ENCODE measurements at regions not wholly inside any gene's neighbourhood (a gene's known extent, or its start where the extent isn't known, plus 50 kb on each side); places are given as distances from the start of the nearest gene placed in this dataset.

- SMC1A ChIA-PET (ENCODE audit: uncharacterized antibody, unreplicated experiment): no interaction called here
- no peak for DNase-seq (ENCODE audit: low read depth, low spot score)
- no peak for FAIRE-seq
- TF ChIP-seq RFX5 (IDR thresholded peaks at IDR 0.05; ENCODE audit: low read depth, low read length) (no peak), CBFB (IDR thresholded peaks at IDR 0.05; ENCODE audit: low read depth) (no peak), MEF2B (IDR thresholded peaks at IDR 0.05; ENCODE audit: partially characterized antibody, poor library complexity, severe bottlenecking) (no peak), LARP7 (IDR thresholded peaks at IDR 0.05) (no peak), RELB (IDR thresholded peaks at IDR 0.05; ENCODE audit: low read depth) (no peak), TCF3 (IDR thresholded peaks at IDR 0.05; ENCODE audit: borderline replicate concordance, insufficient read depth, low read depth, low read length) (no peak), HDAC2 (IDR thresholded peaks at IDR 0.05) (no peak), ESRRA (IDR thresholded peaks at IDR 0.05; ENCODE audit: low read length) (no peak), RAD21 (IDR thresholded peaks at IDR 0.05; ENCODE audit: insufficient read depth, low read depth, low read length) (peak; percentile 49)
- TF ChIP-seq, protein P1, sequence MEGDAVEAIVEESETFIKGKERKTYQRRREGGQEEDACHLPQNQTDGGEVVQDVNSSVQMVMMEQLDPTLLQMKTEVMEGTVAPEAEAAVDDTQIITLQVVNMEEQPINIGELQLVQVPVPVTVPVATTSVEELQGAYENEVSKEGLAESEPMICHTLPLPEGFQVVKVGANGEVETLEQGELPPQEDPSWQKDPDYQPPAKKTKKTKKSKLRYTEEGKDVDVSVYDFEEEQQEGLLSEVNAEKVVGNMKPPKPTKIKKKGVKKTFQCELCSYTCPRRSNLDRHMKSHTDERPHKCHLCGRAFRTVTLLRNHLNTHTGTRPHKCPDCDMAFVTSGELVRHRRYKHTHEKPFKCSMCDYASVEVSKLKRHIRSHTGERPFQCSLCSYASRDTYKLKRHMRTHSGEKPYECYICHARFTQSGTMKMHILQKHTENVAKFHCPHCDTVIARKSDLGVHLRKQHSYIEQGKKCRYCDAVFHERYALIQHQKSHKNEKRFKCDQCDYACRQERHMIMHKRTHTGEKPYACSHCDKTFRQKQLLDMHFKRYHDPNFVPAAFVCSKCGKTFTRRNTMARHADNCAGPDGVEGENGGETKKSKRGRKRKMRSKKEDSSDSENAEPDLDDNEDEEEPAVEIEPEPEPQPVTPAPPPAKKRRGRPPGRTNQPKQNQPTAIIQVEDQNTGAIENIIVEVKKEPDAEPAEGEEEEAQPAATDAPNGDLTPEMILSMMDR (IDR thresholded peaks at IDR 0.05 in 2 of 3, conservative IDR thresholded peaks at IDR 0.05 in 1 of 3; ENCODE audit: control insufficient read depth in 2 of 3, extremely low read depth in 1 of 3, insufficient read depth in 1 of 3, low read depth in 3 of 3, low read length in 3 of 3): peak; percentile 22 to 36 (median 31); a peak in 3 of 6 replicates
- TF ChIP-seq, protein P2, sequence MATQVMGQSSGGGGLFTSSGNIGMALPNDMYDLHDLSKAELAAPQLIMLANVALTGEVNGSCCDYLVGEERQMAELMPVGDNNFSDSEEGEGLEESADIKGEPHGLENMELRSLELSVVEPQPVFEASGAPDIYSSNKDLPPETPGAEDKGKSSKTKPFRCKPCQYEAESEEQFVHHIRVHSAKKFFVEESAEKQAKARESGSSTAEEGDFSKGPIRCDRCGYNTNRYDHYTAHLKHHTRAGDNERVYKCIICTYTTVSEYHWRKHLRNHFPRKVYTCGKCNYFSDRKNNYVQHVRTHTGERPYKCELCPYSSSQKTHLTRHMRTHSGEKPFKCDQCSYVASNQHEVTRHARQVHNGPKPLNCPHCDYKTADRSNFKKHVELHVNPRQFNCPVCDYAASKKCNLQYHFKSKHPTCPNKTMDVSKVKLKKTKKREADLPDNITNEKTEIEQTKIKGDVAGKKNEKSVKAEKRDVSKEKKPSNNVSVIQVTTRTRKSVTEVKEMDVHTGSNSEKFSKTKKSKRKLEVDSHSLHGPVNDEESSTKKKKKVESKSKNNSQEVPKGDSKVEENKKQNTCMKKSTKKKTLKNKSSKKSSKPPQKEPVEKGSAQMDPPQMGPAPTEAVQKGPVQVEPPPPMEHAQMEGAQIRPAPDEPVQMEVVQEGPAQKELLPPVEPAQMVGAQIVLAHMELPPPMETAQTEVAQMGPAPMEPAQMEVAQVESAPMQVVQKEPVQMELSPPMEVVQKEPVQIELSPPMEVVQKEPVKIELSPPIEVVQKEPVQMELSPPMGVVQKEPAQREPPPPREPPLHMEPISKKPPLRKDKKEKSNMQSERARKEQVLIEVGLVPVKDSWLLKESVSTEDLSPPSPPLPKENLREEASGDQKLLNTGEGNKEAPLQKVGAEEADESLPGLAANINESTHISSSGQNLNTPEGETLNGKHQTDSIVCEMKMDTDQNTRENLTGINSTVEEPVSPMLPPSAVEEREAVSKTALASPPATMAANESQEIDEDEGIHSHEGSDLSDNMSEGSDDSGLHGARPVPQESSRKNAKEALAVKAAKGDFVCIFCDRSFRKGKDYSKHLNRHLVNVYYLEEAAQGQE (IDR thresholded peaks at IDR 0.05; ENCODE audit: low read depth, low read length): no peak
- TF ChIP-seq, protein P3, sequence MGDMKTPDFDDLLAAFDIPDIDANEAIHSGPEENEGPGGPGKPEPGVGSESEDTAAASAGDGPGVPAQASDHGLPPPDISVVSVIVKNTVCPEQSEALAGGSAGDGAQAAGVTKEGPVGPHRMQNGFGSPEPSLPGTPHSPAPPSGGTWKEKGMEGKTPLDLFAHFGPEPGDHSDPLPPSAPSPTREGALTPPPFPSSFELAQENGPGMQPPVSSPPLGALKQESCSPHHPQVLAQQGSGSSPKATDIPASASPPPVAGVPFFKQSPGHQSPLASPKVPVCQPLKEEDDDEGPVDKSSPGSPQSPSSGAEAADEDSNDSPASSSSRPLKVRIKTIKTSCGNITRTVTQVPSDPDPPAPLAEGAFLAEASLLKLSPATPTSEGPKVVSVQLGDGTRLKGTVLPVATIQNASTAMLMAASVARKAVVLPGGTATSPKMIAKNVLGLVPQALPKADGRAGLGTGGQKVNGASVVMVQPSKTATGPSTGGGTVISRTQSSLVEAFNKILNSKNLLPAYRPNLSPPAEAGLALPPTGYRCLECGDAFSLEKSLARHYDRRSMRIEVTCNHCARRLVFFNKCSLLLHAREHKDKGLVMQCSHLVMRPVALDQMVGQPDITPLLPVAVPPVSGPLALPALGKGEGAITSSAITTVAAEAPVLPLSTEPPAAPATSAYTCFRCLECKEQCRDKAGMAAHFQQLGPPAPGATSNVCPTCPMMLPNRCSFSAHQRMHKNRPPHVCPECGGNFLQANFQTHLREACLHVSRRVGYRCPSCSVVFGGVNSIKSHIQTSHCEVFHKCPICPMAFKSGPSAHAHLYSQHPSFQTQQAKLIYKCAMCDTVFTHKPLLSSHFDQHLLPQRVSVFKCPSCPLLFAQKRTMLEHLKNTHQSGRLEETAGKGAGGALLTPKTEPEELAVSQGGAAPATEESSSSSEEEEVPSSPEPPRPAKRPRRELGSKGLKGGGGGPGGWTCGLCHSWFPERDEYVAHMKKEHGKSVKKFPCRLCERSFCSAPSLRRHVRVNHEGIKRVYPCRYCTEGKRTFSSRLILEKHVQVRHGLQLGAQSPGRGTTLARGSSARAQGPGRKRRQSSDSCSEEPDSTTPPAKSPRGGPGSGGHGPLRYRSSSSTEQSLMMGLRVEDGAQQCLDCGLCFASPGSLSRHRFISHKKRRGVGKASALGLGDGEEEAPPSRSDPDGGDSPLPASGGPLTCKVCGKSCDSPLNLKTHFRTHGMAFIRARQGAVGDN (IDR thresholded peaks at IDR 0.05): no peak
Observed at GRCh38 chr19:37309834-37310575, 60.9 kb upstream of the ZNF527 start.

More at GRCh38 chr19:37309834-37310575, 60.9 kb upstream of the ZNF527 start:
- in situ Hi-C loops (cut with MboI): loop anchor here (10.0 kb wide), 1 partner anchor 345 kb away; the partner anchor contains the start of gene ZFP30
- no peak for ATAC-seq
- H3K4me2 ChIP-seq (ENCODE audit: control insufficient read depth, insufficient read depth): no peak overlapping the region
- ChIA-PET RAD21 (ENCODE audit: unreplicated experiment) (no interaction called here), CTCF (no interaction called here), POLR2A (interaction anchor here (0.6 kb wide), 1 partner anchor 708 kb away, joined by 3 read pairs; no protein-coding TSS in a partner anchor)
- H4K20me1 ChIP-seq (ENCODE audit: control insufficient read depth, insufficient read depth): no peaks in the 10 kb centered on the region
- H3K36me3 ChIP-seq (ENCODE audit: control insufficient read depth in 2 of 2, insufficient read depth in 2 of 2, low read length in 1 of 2): no peaks in the 10 kb centered on the region
- H3K79me2 ChIP-seq (ENCODE audit: control insufficient read depth, insufficient read depth, low read length): no peaks in the 10 kb centered on the region
- H3K4me1 ChIP-seq (ENCODE audit: control insufficient read depth, insufficient read depth, low read length): no peaks in the 10 kb centered on the region
- no TSS peak for BruUV-seq (replicated peaks)
- peaks cover 4% of the 10 kb centered on the region; the same call in 1 of the 3 replicates for H3K9me3 ChIP-seq (replicated peaks; ENCODE audit: control insufficient read depth, insufficient read depth, low read length)
- H3K9ac ChIP-seq (ENCODE audit: control insufficient read depth, insufficient read depth, low read length): no peak overlapping the region
- H3K27me3 ChIP-seq (replicated peaks in 1 of 2; ENCODE audit: control insufficient read depth in 2 of 2, insufficient read depth in 2 of 2, low read length in 1 of 2): no peaks in the 10 kb centered on the region
- intact Hi-C loops (cut with micrococcal nuclease; ENCODE audit: unreplicated experiment): no loop called here
- no peak overlapping the region for H3K4me3 ChIP-seq
- no peak overlapping the region for H3K27ac ChIP-seq (ENCODE audit: control insufficient read depth, insufficient read depth)
- no peak overlapping the region for H2AFZ ChIP-seq (ENCODE audit: control insufficient read depth, low read depth, low read length)
- WGBS (ENCODE audit: insufficient coverage, insufficient replicate concordance, low lambda C conversion rate, missing lambda C conversion rate): 48% methylated on average over 7 of the region's 7 CpGs
